Mesenchymal stem cell (in vitro differentiated cells and primary cell): ENCODE measurements at regions not wholly inside any gene's neighbourhood (a gene's known extent, or its start where the extent isn't known, plus 50 kb on each side); places are given as distances from the start of the nearest gene placed in this dataset.

Source experiments
- DNase-seq: peaks from one replicate; pipeline ENCODE4 v3.0.0-alpha.2; 2013
- H2AFZ ChIP-seq: one replicate; pipeline ENCODE4 v1.6.1; 2013; ENCODE audit warnings: low read depth, mild to moderate bottlenecking, control low read depth, inconsistent platforms, low read length, moderate library complexity
- H2AK5ac ChIP-seq: 2 replicates; pipeline ENCODE4 v1.6.1; 2013; ENCODE audit warnings: low read length, moderate library complexity, mild to moderate bottlenecking, inconsistent platforms; ENCODE audit not compliant: severe bottlenecking
- H2BK120ac ChIP-seq: one replicate; pipeline ENCODE4 v1.6.1; 2013; ENCODE audit warnings: low read depth, mild to moderate bottlenecking, inconsistent platforms, low read length, moderate library complexity
- H2BK12ac ChIP-seq, 2 experiments: one replicate each; pipeline ENCODE4 v1.6.1; 2013; ENCODE audit warnings: inconsistent platforms in 2 of 2, low read length in 2 of 2, mild to moderate bottlenecking in 2 of 2, moderate library complexity in 2 of 2, control low read depth in 1 of 2
- H2BK15ac ChIP-seq: one replicate; pipeline ENCODE4 v1.6.1; 2013; ENCODE audit warnings: mild to moderate bottlenecking, low read depth, inconsistent platforms; ENCODE audit not compliant: poor library complexity, severe bottlenecking
- H2BK5ac ChIP-seq: 2 replicates; pipeline ENCODE4 v1.6.1; 2013; ENCODE audit warnings: low read depth, mild to moderate bottlenecking, low read length, control low read depth, inconsistent platforms; ENCODE audit not compliant: poor library complexity, severe bottlenecking
- H3K14ac ChIP-seq, 2 experiments: one replicate each; pipeline ENCODE4 v1.6.1; 2013; ENCODE audit warnings: inconsistent platforms in 2 of 2, low read length in 2 of 2, control low read depth in 1 of 2, mild to moderate bottlenecking in 1 of 2, moderate library complexity in 1 of 2
- H3K18ac ChIP-seq, 2 experiments: one replicate each; pipeline ENCODE4 v1.6.1; 2013; ENCODE audit warnings: inconsistent platforms in 2 of 2, low read length in 2 of 2, control low read depth in 1 of 2, low read depth in 1 of 2, mild to moderate bottlenecking in 1 of 2
- H3K23ac ChIP-seq, 2 experiments: one replicate each; pipeline ENCODE4 v1.6.1; 2013; ENCODE audit warnings: inconsistent platforms in 2 of 2, low read length in 2 of 2, mild to moderate bottlenecking in 2 of 2, moderate library complexity in 2 of 2, control low read depth in 1 of 2
- H3K27ac ChIP-seq: 2 replicates; pipeline ENCODE4 v1.5.1; 2013; ENCODE audit warnings: mild to moderate bottlenecking, moderate library complexity, low read length, control low read depth, inconsistent platforms; ENCODE audit not compliant: poor library complexity, severe bottlenecking
- H3K27me3 ChIP-seq, 2 experiments: 2 replicates each; pipeline versions ENCODE4 v1.6.1 to v1.7.0; 2013; ENCODE audit warnings: low read length in 2 of 2, mild to moderate bottlenecking in 2 of 2, moderate library complexity in 2 of 2, control low read depth in 1 of 2, inconsistent platforms in 1 of 2; ENCODE audit not compliant: control insufficient read depth in 1 of 2, insufficient read depth in 1 of 2
- H3K36me3 ChIP-seq, 2 experiments: 2 replicates each; pipeline versions ENCODE4 v1.6.1 to v1.7.0; 2013; ENCODE audit warnings: low read length in 2 of 2, control low read depth in 1 of 2, inconsistent platforms in 1 of 2, low read depth in 1 of 2, mild to moderate bottlenecking in 1 of 2; ENCODE audit not compliant: insufficient read depth in 2 of 2, control insufficient read depth in 1 of 2
- H3K4ac ChIP-seq, 2 experiments: one replicate each; pipeline ENCODE4 v1.6.1; 2013; ENCODE audit warnings: inconsistent platforms in 2 of 2, low read length in 2 of 2, mild to moderate bottlenecking in 2 of 2, moderate library complexity in 2 of 2, control low read depth in 1 of 2, low read depth in 1 of 2
- H3K4me1 ChIP-seq: 2 replicates; pipeline ENCODE4 v1.6.1; 2013; ENCODE audit warnings: low read depth, low read length, control low read depth; ENCODE audit not compliant: control insufficient read depth, insufficient read depth
- H3K4me2 ChIP-seq: 2 replicates; pipeline ENCODE4 v1.6.1; 2013; ENCODE audit warnings: low read length, mild to moderate bottlenecking, inconsistent platforms; ENCODE audit not compliant: poor library complexity, severe bottlenecking
- H3K4me3 ChIP-seq, 2 experiments: 2 replicates each; pipeline versions ENCODE4 v1.5.1 to v1.7.0; 2013; ENCODE audit warnings: low read length in 2 of 2, mild to moderate bottlenecking in 2 of 2, control low read depth in 1 of 2, low read depth in 1 of 2; ENCODE audit not compliant: insufficient read depth in 1 of 2
- H3K79me1 ChIP-seq: replicated peaks from 2 replicates; pipeline ENCODE4 v1.6.1; 2013; ENCODE audit warnings: mild to moderate bottlenecking, control low read depth, low read length, inconsistent platforms; ENCODE audit not compliant: poor library complexity, severe bottlenecking
- H3K9ac ChIP-seq: 2 replicates; pipeline ENCODE4 v1.7.0; 2013; ENCODE audit warnings: mild to moderate bottlenecking, low read length, moderate library complexity
- H3K9me3 ChIP-seq: 2 replicates; pipeline ENCODE4 v1.7.0; 2013; ENCODE audit warnings: mild to moderate bottlenecking, low read length; ENCODE audit not compliant: control insufficient read depth
- H4K8ac ChIP-seq: one replicate; pipeline ENCODE4 v1.6.1; 2013; ENCODE audit warnings: inconsistent platforms, mild to moderate bottlenecking, low read length, moderate library complexity
- H4K91ac ChIP-seq: one replicate; pipeline ENCODE4 v1.6.1; 2013; ENCODE audit warnings: mild to moderate bottlenecking, low read length, inconsistent platforms
- WGBS: methylation state at CpG from one replicate; pipeline ENCODE4 v1.1.7; 2013; ENCODE audit warnings: mixed read lengths; 5-methylcytosine and 5-hydroxymethylcytosine counted together

DNA sequence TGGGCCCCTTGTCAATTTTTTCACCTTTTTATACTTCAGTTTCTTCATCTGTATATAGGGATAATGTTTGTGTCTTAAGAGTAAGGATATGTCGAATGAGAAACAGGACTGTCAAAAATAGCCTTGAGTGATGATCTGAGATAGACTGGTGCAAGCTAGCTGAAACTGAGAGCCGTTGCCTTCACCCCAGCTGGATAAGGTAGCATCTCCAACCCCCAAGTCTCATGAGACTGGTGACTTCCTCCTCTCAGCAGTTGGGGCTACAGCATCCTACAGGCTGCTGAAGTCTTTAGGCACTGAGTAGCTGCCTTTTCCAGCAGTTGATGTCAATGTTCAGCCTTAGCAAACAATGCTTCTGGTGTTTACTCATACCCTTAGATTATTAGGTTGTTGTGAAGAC, 330.2 kb downstream of the OSTF1 start:
- Histone ChIP-seq H3K27ac (no peak overlapping the region), H3K4ac (no peak overlapping the region), H3K4me1 (no peaks in the 10 kb centered on the region), H3K36me3 (no peaks in the 10 kb centered on the region), H4K8ac (no peak overlapping the region), H3K79me1 (no peaks in the 10 kb centered on the region), H3K23ac (no peak overlapping the region), H3K9ac (no peak overlapping the region), H3K4me2 (no peak overlapping the region), H3K18ac (no peak overlapping the region), H2BK5ac (no peak overlapping the region), H3K27me3 (no peaks in the 10 kb centered on the region), H3K9me3 (no peaks in the 10 kb centered on the region), H2BK12ac (no peak overlapping the region), H4K91ac (no peak overlapping the region), H2AFZ (no peak overlapping the region), H2AK5ac (no peak overlapping the region), H2BK15ac (no peak overlapping the region), H3K14ac (no peak overlapping the region), H2BK120ac (no peak overlapping the region), H3K4me3 (no peak overlapping the region)
- WGBS = 81% methylated on average over 2 of the region's 2 CpGs
- DNase-seq = no peak

DNA sequence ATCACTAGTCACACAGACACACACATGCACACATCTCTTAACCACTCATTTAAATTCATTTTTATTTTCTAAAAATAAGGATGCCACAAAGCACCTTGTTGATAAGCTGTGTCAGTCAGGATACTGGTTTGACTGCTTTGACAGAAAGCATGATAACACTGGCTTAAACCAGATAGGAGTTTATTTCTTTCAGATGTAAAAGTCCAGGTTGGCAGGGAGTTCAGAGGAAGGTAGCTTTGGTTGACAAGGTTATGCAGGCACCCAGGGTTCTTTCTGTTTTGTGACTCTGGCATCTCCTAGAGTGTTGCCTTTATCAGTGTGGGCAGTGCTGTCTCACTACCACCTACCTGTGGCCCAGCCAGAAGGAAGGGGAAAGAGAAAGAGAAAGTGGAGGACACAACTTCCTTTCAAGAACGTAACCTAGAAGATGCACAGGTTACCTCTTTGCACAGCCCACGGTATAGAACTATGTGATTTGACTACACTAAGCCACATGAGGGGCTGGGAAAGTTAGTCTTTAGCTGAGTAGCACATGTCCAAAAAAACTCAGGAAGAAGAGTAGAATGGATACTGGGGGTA, 334.7 kb downstream of the OSTF1 start:
- no peak overlapping the region for H2BK120ac ChIP-seq
- no peak overlapping the region for H3K4me3 ChIP-seq
- H3K4me1 ChIP-seq = no peaks in the 10 kb centered on the region
- H3K36me3 ChIP-seq = no peaks in the 10 kb centered on the region
- no peak overlapping the region for H3K18ac ChIP-seq
- no peak overlapping the region for H3K4ac ChIP-seq
- no peak overlapping the region for H2BK12ac ChIP-seq
- H3K9ac ChIP-seq = no peak overlapping the region
- H4K8ac ChIP-seq = no peak overlapping the region
- no peaks in the 10 kb centered on the region for H3K27me3 ChIP-seq
- WGBS = 88% methylated on average over 1 of the region's 2 CpGs
- no peak overlapping the region for H2AK5ac ChIP-seq
- H2AFZ ChIP-seq = no peak overlapping the region
- no peaks in the 10 kb centered on the region for H3K9me3 ChIP-seq
- no peak for DNase-seq
- no peak overlapping the region for H2BK5ac ChIP-seq
- no peak overlapping the region for H3K4me2 ChIP-seq
- no peaks in the 10 kb centered on the region for H3K79me1 ChIP-seq
- no peak overlapping the region for H4K91ac ChIP-seq
- H3K23ac ChIP-seq = no peak overlapping the region
- no peak overlapping the region for H2BK15ac ChIP-seq
- H3K14ac ChIP-seq = no peak overlapping the region
- H3K27ac ChIP-seq = no peak overlapping the region

DNA sequence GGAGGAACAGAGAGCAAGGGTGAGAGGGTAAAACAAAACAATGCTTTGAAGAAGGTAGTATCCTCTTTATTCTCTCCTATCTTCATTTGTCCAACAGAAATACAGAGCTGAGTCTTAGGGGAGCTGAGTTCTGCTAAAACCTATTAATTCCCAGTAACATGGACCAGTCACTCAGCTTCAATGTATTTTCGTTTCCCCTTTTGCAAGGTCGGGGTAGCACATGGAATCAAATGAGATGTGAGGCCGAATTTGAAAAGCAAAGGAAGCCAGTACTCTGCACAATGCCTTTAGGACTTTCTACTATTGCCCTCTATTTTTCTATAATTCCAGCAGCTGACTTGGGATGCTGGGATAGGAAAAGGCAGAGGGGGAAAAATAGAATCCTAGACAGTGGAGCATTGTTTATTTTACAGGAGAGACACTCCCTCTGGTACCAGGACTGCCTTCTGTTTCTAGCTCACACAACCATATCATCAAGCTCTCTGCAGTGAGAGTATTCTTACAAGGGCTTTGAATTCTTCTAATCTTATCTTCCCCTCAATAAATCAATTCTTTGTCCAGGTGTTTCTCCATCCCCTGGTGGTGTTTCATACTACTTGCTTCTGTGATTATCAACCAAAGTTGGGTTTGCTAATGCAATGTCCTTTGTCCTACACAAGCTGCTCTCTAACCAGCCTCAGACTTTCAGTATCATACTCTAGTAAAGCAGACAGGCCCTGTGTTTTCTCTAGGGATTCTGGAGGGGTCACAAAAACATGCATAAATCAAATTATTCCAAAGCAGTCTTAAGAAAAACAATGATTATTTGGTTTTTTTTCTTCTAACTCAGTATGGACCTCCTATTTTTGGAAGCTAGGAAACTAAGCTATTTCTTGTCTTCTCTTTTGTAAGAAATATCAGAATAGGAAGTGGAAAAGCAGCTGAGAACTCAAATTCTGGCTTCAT, 341.5 kb downstream of the OSTF1 start:
- Histone ChIP-seq H3K18ac (no peak overlapping the region), H3K9me3 (no peaks in the 10 kb centered on the region), H3K36me3 (no peaks in the 10 kb centered on the region), H2BK15ac (no peak overlapping the region), H3K79me1 (no peaks in the 10 kb centered on the region), H3K4me2 (no peak overlapping the region), H2BK5ac (no peak overlapping the region), H3K9ac (no peak overlapping the region), H3K4me1 (no peaks in the 10 kb centered on the region), H3K27ac (no peak overlapping the region), H4K8ac (no peak overlapping the region), H4K91ac (no peak overlapping the region), H3K4me3 (no peak overlapping the region), H3K27me3 (peaks cover 0 to 5% of the 10 kb centered on the region in 2 experiments), H3K4ac (no peak overlapping the region), H2AK5ac (no peak overlapping the region), H2BK12ac (no peak overlapping the region), H3K23ac (no peak overlapping the region), H2AFZ (no peak overlapping the region), H3K14ac (no peak overlapping the region), H2BK120ac (no peak overlapping the region)
- DNase-seq = no peak
- WGBS = 65% methylated on average over 2 of the region's 3 CpGs

DNA sequence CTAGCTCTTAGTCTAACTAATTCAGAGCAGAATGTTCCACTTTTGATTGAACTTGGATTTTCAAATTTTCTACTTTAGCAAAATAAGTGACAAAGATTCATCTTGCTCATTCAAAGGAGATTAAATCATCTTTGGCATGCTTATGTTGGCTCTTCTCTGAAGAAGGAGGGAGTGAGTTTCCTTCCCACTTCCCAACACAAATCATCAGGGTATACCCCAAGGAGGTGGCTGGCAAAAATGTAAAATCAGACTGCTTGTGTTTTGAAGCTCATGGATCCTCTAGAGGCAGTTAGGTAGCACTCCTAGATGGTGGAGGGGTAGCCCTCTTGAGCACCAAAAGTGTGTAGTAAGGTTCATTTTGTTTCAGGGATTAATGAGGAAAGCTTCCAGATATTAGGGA, 343.1 kb downstream of the OSTF1 start:
- Histone ChIP-seq H2BK12ac (no peak overlapping the region), H4K91ac (no peak overlapping the region), H4K8ac (no peak overlapping the region), H3K79me1 (no peaks in the 10 kb centered on the region), H3K4me3 (no peak overlapping the region), H2BK5ac (no peak overlapping the region), H3K4me2 (no peak overlapping the region), H3K4me1 (no peaks in the 10 kb centered on the region), H3K18ac (no peak overlapping the region), H3K9me3 (no peaks in the 10 kb centered on the region), H2AK5ac (no peak overlapping the region), H2BK120ac (no peak overlapping the region), H3K9ac (no peak overlapping the region), H3K23ac (no peak overlapping the region), H2AFZ (no peak overlapping the region), H3K27me3 (peaks cover 0 to 5% of the 10 kb centered on the region in 2 experiments), H3K14ac (no peak overlapping the region), H3K27ac (no peak overlapping the region), H2BK15ac (no peak overlapping the region), H3K36me3 (no peaks in the 10 kb centered on the region), H3K4ac (no peak overlapping the region)
- DNase-seq = no peak
